COLO829 (cell line): ENCODE measurements at regions not wholly inside any gene's neighbourhood (a gene's known extent, or its start where the extent isn't known, plus 50 kb on each side); places are given as distances from the start of the nearest gene placed in this dataset.

Experiments
- DNase-seq: peaks from one replicate; pipeline ENCODE4 v3.0.0; 2012; ENCODE audit warnings: low spot score

DNA sequence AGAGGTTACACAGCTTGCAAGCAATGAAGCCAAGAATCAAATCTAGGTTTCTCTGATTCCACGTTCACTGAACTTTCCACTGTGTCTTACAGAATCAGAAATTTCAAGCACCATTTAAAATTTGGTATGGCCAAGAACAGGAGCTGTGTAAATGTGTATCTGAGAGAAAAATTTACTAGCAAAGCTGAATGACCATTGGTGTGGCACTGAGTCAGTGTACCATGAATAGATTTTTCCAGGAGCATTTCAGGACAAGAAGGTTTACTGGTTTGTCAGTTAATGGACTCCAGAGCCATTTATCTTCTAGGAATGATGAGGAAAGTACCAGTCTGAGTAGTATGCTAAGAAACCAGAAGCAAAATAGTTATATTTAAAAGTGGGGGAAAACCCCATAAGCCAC, 269.4 kb upstream of the FAT3 start:
- DNase-seq, result no peak

- no peak for DNase-seq
Measured at GRCh38 chr11:91952056-91952455, 272.6 kb upstream of the FAT3 start.

GRCh38 chr11:91947215-91947820, 277.3 kb upstream of the FAT3 start:
- no peak for DNase-seq

- no peak for DNase-seq
Measured at GRCh38 chr11:91946397-91946951, 278.1 kb upstream of the FAT3 start.

- no peak for DNase-seq
Measured at GRCh38 chr11:91935120-91935519, 289.5 kb upstream of the FAT3 start.

DNA sequence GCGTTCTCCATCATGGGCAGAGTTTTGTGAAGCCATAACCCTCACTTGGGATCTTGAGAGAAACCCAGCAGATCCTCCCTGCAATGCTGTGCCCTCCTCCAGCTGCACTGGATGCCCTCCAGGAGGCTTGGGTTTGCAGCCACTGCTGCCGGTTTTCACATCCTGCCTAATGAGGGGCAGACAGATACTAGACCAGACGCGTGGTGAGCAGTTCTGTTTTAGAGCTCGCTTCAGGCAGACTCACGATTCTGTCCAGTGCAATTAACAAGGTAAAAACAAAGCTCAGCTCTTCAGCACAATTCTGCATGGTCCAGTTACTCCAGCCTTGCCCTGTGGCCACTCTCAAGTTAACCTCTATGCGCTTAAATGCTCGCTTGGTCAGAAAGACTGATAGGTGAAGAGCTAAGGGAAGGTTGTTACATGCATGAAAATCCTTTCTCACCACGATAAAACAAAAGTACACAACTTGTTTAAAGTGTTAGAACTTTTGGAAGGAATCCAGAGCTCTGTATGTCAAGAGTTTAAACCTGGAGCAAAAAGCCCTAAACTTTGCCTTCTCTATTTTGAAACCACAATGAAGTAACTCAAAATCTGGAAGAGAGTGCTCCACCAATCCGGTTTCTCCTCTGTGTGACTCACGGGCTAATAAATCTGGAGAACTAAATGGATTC, 292.3 kb upstream of the FAT3 start:
- no peak for DNase-seq

DNA sequence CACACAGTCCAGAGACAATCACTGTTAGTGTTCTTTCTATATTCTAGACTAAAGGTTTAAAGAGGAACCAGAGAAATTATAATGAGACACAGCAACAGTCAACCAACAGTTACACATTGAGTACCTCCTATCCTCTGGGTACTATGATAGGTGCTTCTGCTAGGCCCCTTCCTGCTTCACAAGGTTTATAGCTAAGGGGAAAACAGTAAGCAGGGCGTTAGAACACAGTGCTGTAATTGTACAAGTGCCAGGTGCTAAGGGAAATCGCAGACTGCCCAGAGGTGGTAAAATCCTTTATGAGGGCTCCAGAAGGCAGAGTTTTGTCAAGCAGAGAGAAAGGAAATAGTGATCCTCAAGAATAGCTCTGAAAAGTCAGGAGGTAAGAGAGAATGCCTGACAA, 297.2 kb upstream of the FAT3 start:
- DNase-seq, result no peak

DNA sequence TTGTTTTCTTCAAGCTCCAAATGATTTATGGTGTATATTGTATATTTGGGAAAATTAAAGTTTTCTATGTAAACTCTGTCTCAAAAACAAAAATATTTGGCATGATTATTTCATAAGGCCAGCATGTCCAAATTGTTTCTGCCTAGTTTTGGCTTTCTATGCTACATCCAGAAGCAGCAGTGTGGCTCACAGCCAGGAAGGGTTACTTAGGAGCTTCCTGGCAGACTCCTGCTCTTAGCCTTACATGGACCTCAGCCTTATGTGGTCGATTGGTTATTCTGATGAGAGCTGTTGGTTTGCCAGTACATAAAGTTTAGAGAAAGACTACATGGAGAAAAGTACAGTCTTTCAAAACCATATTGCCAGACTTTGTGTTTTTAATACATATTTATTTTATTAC, 297.7 kb upstream of the FAT3 start:
- DNase-seq, result no peak

DNA sequence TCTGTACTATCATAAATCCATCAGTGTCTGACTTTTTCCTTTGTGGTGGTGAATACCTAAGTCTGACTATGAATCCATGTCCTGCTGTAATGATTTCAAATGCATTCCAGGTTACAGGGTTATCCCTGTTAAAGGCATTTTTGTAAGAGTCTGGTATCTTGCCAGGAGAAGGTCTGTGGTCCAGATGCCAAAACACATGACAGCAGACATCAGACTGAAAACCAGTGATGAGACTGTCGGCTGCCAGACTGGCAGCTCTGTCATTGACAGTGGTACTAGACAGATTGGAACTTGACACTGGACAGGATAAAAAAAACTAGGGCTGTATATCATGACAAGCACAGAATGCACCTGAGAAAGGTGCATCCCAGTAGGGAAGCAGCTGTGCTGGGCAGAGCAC, 301.8 kb upstream of the FAT3 start:
- no peak for DNase-seq

DNA sequence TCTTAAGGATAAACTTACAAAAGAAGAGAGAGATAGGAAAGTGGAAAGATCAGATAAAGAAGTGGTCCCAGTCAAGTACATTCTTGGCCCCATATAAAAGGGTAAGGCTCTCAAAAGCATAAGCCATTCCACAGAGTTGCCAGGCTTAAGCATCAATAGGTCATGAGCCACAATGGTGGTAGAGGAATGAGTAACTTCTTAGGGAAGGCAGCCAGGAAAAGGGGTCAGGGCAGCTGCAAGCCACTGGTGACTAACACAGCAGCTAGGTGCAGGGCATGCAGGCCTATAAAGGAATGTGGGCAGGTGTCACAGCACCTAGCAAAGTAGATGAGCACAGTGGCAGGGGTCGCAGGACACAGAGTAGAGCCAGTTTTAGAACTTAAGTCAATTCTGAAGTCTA, 302.6 kb upstream of the FAT3 start:
- no peak for DNase-seq

- no peak for DNase-seq
Measured at GRCh38 chr11:91913407-91913806, 311.2 kb upstream of the FAT3 start.

DNA sequence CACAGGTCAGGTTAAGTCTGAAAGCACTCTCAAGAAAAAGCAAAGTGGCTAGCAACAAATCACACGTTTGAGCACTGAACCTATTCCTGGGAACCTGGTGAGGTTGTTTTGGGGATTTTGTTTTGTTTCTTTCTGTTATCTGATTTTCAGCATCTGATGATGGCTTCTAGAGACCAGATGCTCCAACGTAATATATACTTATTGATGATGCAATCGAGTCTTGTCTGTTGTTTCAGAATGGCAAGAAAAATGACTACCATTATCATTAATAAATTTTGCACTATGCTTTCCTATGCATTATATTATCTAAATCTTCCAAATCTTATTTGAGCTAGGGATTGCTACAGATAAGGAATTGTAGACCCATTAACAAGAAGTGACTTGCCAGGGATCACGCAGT, 312.3 kb upstream of the FAT3 start:
- DNase-seq, result no peak

- DNase-seq, result no peak
Measured at GRCh38 chr11:91906871-91907624, 317.6 kb upstream of the FAT3 start.

- no peak for DNase-seq
Measured at GRCh38 chr11:91904792-91905785, 319.5 kb upstream of the FAT3 start.

DNA sequence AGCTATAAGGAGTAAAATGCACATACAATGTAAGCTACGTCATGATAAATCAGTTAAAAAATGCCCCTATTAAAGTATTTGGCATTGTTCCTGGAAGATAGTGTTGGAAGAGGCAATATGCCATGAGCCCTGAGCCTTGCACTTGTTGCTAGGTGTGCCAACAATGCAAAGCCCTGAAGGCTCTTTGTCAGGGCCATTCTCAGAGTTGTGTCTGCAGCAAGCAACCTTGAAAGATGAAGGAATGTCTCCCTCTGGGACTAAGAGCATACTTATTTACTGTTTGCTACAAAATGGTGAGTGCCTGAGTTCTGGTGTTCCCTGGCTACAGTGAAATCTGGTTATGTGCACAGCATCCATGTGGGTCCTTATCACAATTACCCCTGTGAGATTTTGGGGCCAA, 322.3 kb upstream of the FAT3 start:
- DNase-seq, result no peak

DNA sequence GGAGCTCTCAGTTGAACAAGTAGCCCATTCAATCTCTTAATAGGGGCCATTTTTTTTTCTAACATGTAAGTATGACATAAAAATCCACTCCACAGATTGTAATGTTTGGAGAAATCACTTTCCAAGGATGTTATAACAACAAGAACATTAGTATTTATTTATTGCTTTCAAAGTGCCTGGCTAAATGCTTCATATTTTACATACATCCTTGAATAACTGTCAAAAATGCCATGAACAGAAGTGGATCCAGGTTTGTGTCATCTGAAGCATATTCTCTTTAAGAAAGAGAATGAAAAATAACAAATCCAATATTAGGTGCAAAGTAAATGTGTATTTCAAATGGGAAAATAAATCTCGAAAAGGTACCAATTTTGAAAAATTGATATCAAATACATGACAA, 344.0 kb upstream of the FAT3 start:
- no peak for DNase-seq

DNA sequence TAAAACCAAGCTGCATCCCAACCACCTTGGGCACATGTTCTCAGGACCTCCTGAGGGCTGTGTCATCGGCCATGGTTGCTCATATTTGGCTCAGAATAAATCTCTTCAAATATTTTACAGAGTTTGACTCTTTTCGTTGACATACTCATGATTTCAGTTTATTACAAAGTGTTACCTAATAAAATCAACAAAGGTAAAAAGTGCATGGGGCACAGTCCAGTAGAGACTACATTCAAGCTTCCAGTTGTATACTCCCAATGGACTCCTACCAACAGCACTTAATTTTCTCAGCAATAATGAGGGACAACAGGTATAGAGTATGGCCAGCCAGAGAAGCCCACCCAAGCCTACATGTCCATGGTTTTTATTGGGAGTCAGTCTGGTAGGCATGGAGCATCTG, 347.9 kb upstream of the FAT3 start:
- DNase-seq, result no peak

DNA sequence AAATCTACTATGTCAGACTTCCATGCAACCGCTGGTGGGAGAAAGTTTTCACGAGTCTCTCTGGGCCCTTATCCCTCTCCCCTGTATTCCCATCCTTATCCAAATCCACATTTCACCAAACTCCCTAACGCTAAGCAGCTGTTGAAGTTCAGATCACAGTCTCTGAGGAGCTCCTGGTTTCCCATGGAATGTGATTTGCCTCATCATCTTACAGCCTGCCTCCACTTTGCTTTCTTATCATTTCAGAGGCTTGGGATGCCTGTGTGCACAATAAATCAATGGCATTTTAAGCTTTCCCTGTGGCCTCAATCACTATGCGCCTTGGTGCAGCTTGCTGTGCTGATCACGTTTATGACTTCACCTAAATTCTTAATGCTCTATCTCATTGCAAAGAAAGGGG, 352.4 kb upstream of the FAT3 start:
- DNase-seq, result no peak

DNA sequence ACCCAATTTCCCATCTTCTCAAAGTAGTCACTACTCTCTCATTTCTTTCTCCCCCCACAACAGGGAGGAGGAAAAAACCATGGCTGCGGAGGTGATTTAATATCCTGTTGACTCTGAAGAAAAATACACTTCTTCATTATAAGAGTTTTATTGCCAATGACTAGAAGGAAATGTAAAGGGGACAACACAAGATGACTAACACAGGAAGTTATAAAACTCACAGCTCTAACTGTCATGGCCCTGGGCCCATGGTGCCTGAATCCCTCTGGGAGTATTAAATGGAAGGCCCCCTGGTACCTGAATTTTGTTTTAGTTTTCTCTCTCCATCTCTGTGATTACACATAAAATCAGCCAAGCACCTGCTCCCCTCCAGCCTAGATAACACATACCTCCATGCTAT, 352.8 kb upstream of the FAT3 start:
- no peak for DNase-seq

DNA sequence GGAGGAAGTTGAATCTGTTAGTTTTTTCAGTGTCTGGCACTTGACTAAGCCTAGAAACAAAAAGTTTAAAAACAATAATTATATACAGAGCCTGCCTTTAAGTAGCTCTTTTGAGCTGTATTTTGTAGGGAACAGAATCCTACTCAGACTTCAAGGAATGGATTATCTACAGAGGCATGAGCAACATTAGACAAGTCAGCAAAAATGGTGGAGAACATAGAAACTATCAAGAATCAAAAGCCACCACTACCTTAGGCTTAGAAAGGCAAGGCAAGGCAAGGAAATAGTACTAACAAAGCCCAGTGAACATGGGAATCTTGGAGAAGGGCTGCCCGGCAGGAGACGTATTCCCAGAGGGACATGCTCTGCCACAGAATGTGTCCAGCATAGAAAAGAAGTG, 353.6 kb upstream of the FAT3 start:
- no peak for DNase-seq

GRCh38 chr11:91869686-91870085, 354.9 kb upstream of the FAT3 start:
- DNase-seq, result no peak

- no peak for DNase-seq
Measured at GRCh38 chr11:91866642-91867041, 358.0 kb upstream of the FAT3 start.
